DMS79 (cell line): ENCODE measurements at regions not wholly inside any gene's neighbourhood (a gene's known extent, or its start where the extent isn't known, plus 50 kb on each side); places are given as distances from the start of the nearest gene placed in this dataset.
A peak's percentile ranks its signal among the peaks of the same experiment; 100 is the strongest.

ENCODE experiments used
- DNase-seq: peaks from one replicate; lab custom pipeline; 2025; lab: John Stamatoyannopoulos, UW

DNA sequence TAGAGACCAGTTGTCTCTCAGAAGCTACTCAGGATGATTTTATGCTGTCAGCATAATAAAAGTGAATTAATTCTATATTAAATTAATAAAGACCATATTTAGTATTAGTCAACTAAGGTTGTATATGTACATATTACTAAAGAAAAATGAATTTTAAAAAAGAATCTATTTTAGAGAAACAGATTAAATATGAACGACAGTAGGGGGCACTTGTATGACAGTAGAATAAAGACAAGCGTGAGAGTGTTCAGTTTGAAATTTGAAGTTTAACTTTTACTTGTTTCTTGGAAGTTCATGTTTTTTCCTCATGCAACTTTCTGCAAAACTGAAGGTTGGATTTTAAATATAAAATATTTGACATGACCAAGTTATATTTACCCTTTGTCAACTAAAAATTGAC is 67.9 kb upstream of the MACF1 start:
- DNase-seq, result no peak

DNA sequence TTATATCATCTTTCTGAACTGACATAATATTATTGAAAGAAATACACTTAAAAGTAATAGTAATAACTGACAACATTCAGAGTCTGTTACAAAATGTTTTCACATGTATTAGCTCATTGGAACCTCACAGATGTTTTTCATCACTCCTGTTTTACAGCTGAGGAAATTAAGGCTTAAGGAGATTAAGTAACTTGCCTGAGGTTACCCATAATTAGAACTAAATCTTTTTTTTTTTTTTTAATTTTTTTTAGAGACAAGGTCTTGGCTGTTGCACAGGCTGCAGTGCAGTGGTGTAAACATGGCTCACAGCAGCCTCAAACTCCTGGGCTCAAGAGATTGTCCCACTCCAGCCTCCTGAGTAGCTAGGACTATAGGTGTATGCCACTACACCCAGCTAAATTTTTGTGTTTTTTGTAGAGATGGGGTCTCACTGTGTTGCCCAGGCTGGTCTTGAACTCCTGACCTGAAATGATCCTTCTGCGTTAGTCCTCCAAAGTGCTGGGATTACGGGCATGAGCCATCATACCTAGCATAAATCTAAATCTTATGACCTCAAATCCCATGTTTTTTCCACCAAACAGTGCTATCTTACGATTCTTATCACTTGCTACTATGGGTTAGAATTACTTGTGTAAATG is 64.7 kb upstream of the MACF1 start:
- no peak for DNase-seq

DNA sequence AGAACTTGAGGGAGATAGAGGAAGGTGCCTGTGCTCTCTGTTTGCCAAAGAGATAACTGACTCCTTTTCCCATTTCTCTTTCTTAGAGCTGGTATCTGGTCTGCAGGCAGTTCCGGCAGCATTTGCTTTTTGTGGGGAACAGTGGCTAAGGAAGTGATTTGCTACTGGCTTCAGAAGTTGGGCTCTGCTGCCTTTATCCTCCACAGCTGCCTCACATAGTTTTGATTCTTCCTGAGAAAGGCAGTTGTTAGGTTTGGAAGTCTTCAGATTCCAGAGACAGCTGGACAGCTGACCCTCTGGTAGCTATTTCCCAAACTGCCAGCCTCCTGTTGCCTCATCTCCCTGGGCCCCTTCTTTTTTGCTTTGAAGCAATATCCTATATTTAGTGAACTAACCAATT is 62.6 kb upstream of the MACF1 start:
- no peak for DNase-seq

- peak; percentile 99 for DNase-seq
Measured at GRCh38 chr1:39142401-39143060, 62.0 kb upstream of the MACF1 start.

DNA sequence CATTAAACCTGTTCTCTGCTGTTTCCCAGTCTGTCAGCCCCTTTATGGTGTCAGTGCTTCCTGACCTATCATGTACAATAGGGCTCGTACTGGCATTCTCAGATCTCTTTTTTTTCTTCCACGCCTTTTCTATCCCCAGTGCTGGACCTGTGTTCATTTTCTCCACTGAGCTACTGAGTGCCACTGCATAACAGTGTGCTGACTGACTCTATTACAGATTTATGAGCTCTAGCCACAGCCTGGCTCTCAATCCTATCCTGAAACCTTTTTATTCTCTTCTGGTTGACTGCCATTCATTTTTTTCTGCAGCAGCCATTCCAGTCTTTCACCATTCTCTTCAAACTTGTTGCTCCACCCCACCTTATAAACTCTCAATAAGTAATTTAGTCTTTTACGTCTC is 59.6 kb upstream of the MACF1 start:
- no peak for DNase-seq

- DNase-seq, result no peak
Measured at GRCh38 chr1:39145331-39145965, 59.0 kb upstream of the MACF1 start.

- no peak for DNase-seq
Measured at GRCh38 chr1:39146681-39147080, 57.8 kb upstream of the MACF1 start.

- no peak for DNase-seq
Measured at GRCh38 chr1:39147099-39148025, 57.1 kb upstream of the MACF1 start.

- DNase-seq, result peak; percentile 53
Measured at GRCh38 chr1:39148942-39149341, 55.6 kb upstream of the MACF1 start.

DNA sequence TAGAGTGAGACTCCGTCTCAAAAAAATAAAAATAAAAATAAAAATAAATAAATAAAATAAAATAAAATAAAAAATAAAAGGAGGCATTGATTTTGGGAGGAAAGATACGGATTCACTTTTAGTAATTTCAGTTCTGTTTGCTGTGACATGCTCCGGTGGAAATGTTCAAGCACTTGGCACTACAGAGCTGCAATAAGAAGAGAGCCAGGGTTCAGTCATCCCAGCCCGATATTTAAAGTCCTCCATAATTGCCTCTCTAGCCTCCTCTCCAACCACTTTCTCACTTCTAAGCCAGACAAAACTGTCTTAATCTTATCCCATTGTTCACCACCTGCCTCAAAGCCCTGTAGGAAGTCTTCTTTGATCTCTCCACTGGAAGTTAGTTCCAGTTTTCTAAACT is 55.0 kb upstream of the MACF1 start:
- DNase-seq, result peak; percentile 85

DNA sequence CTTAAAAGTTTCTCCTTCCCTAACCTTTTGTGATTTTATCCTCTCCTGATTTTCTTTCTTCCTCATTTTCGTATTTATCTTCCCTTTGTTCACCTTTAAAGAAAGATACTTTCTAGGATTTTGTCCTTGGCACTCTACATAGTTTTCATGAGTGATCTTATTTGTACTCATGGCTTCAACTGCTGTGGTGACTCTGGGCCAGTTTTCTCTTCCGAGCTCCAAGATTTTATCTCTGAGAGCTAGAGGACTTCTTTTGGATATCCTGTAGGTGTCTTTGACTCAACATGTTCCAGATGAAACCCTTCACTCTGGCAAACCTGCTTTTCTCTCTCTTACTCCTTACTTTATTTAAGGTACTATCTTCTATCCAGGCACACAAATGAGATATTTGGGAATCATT is 53.7 kb upstream of the MACF1 start:
- DNase-seq, result no peak

GRCh38 chr1:39151267-39151666 is 53.2 kb upstream of the MACF1 start:
- DNase-seq, result no peak

GRCh38 chr1:39152923-39153322 is 51.6 kb upstream of the MACF1 start:
- DNase-seq, result no peak

DNA sequence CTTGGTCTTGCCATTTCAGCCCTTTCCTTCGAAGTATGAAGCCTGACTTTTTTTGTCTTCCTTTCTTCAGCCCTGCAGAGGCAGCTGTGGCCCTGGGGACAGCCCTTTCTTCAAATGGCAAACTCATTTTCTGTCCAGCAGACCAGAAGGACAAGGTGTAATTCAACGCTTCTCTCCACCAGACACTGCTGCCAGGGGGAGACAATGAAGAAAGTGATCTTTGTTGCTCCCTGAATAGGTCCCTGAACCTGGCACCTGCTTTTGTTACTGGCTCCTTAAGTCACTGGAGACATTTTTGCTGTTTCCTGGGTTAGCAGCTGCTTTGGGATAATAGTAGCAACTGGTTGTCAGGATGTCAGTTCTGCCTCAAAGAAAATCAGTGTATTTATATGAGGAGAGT is 50.8 kb upstream of the MACF1 start:
- peak; percentile 75 for DNase-seq

DNA sequence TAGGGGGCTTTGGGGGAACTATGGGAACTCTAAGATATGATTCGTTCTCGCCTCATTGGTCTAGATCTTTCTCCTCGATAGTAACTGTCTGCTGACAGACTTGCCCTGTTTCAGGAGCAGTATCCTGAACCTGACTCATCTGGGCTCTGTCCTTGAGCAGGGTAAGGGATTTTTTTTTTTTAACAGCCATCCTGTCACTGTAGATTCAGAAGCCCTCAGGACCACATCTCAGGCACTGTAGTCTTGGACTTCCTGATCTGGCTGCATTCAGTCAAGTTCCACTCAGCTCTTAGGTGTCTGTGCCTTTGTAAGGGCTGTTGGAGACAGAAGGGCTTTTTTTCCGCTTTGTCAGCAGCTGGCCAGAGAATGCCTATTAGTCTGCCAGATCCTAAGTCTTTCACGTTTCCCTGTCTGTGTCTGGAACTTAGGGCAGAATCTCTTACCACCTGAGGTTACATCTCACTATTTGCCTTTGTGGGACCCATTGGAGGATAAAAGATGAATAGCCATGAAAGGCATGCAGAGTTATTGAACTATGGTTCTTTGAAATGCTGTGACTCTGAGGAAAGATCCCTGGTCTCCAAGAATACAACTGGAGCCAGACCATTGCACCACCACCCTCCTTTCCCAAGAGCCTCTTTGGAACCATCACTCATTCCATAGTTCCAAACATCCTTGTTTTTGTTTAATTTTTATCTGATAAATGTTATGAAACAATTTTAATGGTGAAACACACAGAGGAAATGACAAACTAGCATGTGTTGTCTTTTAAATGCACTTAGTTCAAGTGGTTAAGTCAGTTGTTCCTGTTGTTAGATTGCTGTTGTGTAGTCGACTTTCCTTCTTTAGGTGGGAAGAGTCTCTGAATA is 49.7 kb upstream of the MACF1 start:
- DNase-seq, result peak; percentile 97
